NCI-H510A (cell line): ENCODE measurements at regions not wholly inside any gene's neighbourhood (a gene's known extent, or its start where the extent isn't known, plus 50 kb on each side); places are given as distances from the start of the nearest gene placed in this dataset.

Experiments
- DNase-seq: peaks from one replicate; lab custom pipeline; 2025; lab: John Stamatoyannopoulos, UW

DNA sequence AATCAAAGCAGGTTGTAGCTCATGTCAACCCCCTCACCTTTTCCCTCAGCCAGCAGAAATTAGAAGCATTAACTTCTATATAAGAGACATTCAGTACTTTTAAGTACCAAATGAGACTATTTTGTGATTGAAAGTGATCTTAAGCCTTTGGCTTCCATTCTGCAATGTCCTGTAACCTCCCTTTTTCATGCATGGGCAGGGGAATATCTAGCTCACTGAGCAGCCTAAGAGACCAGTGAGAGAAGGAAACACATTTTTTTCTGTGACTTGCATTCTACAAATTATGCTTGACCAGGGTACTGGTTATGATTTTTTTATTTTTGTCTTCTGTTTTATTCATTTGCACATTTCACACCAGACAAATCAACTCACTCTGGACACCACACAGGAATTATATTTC is 369.6 kb downstream of the KCTD12 start:
- DNase-seq = no peak

DNA sequence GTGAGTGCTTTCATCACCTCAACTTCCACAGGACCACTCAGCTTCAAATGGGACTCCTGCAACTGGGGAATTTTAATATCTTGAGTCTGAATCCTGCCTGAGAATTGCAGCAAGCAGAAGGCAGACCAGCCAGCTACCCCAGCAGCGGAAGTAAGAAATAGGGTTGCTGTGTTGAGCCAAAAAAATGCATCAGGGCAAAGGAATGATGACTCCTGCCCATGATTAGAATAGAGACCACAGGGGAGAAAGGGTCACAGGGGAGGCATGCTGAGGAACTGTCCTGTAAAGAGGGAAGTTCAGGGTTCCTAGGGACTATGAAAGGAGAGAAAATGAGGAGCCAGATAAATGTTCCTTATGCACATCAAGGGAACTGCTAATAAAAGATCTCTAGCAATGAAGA is 370.2 kb downstream of the KCTD12 start:
- DNase-seq = no peak

DNA sequence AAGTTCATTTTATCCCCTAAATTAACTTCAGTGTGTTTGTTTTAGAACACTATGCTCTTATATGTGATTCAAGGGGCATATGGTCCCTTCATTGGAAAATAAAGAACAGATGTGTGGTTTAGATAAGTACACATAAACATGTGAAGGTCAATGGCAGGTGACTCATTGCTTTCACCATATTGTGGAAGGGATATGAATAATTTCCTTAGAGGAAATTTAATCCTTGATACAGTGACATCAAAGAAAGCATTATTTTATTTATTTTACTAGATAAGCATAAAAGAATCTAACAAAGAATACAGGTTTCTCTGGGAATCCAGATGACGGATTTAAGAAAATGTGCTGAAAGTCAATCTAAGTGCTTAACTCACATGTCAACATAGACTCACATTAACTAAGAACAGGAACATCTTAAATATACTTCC is 373.5 kb downstream of the KCTD12 start:
- no peak for DNase-seq

DNA sequence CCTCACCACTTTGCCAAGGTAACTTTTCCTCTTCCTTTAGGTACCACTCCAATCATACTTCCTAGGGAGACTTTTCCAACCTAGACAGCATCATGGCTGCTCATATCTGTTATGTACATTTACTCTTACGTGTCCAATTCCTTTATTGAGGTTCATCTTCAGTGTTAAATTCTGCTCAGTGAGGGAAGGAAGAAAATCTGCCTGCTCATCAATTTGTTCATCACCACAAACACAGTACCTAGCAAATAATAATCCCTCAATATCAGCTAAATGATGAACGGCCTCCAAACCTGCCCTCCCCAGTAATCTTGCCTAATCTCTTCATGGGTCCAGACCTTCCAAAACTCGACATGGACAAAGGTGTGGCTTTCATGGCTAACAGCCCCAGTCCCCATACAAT is 380.8 kb downstream of the KCTD12 start:
- DNase-seq = no peak

DNA sequence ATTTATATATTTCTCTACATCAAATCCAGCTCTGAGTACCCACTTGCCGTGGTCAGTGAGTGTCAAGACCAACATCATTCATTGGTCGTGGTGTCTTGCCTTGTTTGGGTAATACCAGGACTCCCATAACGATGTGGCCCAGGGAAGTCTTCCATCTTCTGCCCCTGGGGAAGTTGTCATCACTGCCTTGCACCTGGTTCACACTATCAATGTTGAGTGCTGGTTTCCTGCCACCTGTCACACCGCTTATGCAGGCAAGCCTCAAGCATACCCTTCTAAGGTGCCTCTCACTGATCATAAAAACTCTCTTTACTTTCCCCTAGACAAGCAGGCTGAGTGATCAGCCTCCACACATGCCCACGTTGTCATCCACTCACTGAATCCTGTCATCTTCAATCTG is 382.4 kb downstream of the KCTD12 start:
- DNase-seq = peak; percentile 49

DNA sequence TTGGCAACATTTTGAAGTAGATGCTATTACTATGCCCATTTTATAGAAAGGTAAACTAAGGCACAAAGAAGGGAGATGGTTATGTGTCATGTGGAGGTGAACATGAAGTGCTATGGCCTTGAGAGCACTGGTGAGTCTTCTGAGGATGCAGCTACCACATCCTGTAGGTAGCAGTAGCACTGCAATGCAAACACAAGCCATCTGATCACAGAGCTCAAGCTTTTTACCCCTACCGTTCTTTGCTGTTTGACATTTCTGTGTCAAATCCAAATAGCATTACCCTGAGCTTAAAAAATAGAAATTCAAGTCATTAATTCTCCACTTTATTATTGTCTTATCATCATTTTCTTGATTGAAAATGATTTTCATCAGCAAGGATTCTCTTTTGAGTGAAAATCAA is 382.9 kb downstream of the KCTD12 start:
- no peak for DNase-seq

DNA sequence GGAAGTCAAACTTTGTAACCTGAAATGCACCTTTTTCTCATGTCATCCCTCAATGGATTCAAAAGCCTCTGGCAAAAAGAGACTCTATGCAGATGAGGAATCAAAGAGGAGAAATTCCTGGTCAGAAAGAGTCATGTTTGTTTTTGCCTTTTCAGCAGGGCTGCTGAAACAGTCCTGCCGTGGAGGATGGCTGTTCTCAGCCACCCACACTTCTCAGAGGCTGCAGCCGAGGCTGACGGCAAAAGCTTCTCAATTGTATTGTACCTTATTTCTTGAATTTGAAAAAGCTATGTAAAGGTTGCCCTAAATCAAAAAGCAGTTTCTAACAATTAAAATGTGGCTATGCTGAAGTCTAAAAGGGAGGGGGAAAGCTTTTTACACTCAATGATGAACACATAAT is 385.3 kb downstream of the KCTD12 start:
- no peak for DNase-seq

DNA sequence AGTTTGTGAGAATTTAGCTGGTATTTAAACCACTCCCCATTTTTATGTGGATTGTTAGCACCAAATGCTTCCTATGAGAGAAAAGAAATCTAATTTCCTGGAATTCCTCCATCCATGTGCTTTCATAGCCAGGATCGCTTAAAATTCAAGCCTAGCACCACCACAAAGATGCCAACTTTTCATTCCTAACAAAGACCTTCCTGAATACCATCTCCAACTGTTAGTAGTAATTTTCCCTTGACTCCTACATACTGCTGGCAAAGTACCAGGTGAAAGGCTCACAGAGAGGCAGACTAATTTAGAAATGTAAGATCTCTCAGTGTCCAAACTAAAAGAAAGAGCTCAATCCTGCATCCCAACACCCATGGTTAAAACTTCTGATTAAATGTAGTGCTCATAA is 386.3 kb downstream of the KCTD12 start:
- DNase-seq = no peak

DNA sequence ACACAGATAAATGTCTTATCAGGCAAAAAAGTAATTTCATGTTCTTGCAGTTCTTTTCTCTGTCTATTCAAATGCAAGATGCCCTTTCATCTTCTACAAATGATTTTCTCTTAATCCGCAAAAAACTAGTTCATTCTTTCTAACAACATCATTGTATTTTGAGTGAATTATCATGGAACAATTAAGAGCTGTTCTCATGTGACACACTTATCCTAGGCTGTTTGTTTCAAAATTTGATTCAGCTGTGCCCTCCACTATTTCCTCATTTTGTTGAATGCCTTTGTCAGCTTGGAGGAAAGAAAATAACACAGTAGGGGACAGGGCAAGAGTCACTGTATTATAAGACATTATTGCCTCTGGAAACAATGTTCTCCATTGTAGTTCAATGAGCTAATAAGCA is 396.9 kb downstream of the KCTD12 start:
- DNase-seq = no peak

DNA sequence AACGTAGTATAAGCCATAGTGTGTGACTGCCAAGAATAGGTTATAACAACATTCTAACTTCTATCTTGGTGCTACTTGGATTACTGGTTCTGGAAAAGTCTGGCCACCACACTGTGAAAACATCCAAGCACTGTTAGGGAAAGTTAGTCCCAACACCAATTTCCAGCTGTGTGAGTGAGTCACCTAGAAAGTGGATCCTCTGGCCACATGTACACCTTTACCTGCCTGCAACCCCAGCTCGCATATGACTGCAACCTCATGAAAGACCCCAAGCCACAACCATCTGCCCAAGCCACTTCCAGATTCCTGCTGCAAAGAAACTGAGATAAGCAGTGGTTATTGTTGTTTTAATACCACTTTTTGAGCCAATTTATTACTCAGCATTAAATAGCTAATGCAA is 404.5 kb downstream of the KCTD12 start:
- no peak for DNase-seq

DNA sequence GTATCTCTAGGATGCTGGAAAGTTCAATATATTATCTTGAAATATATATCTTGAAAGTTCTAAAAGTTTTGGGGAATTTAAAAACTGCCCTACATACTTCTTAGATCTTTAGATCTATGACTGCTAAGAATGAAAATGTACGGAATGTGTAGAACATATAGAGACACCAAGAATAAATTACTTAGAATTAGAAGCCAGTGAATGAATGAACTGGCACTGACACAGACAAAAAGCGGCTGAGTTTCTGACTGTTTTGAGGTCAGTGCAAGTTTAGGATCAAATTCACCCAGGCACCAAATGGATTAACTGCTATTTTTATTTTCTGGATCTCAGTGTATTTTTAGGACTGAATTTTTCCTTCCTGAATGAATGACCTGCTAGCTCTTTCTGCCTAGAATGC is 411.2 kb downstream of the KCTD12 start:
- no peak for DNase-seq

DNA sequence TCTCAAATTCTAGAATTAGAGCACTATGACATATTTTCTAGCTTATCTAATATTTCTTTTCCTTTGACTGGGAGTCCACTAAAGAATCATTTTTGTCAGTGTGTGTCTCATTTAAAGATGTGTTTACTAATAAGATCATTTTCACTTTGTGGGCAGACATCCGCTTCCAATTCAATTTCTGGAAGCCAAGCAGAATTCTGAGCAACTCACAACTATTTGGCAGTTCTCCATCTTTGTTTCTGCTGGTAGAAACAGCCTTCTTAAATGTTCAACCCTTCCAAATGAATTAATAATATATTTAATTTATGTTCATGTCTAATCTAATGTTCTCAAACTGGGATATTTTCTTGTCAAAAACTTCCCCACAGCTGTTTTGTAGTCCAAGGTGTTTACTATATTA is 411.8 kb downstream of the KCTD12 start:
- no peak for DNase-seq

DNA sequence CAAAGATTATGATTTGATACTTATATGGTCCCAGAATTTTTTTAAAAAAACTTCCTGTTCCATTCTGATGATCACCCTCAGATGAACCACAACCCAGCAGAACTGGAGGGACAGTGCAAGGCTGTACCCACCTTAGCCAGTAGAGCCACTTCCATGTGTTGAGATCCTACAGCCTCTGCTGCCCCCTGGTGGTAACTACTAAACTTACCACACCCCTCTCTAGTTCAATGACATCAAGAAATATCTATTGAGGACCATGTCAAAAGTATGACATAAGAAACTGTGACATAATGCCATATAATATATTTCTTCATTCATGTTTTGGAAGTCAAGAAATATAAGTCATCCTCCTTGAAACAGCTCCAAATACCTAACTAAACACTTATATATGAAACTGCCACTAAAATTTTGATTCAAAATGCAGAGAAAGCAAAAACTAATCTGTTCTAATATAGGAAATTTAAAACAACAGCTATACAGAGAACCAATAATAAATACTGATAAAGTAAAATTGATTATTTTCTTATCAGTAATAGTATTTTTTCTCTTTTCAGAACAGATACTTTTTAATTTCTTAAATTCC is 412.6 kb downstream of the KCTD12 start:
- DNase-seq = no peak

DNA sequence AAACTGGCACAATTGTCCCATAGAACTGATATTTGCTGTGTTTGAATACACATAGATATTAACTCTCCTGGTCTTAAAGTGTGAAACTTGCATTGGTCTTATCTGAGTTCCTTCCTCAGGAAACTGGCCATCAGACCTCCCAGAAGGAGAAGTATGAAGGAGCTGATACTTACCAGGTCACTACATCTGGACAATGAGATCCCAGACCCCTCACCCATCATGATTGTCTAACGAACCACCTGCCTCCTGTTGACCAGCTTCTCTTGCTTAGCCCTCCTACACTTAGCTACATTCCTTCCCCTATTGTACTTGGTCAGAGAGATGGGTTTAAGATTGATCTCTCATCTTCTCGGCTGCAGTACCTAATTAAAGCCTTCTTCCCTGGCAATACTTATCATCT is 413.3 kb downstream of the KCTD12 start:
- DNase-seq = no peak

DNA sequence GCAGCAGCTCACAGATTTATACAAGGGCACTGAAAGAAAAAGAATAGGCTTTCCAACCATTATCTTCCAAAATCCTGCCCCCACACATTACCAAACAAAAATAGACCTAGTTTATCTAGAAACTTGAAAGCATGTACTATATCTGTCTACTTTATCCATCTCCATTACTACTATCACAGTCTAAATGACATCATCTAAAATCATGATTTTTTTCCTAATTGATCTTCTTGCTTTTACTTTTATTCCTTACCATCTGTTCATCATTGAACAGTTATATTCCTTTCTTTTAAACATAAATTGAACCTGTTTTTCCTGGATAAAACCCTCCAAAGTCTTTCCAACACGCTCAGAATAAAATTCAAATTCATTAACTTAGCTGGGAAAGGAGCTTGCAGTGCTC is 414.7 kb downstream of the KCTD12 start:
- no peak for DNase-seq

DNA sequence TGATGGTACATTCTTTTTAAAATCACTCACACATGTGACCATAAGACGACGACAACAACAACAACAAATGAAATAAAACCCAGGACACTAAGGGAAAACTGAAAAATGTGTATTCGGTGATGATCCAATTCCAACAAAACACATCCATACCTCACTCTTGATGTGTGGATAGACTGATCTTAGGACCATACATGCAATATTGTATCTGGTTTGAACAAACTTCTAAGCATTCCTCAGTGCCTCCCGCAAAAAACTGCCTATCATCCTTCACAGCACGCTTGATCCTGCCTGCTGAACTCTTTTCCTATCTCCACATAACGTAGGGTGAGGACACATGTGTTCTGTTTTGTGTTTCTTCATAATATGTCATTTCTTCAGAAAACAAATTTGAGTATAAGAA is 415.2 kb downstream of the KCTD12 start:
- DNase-seq = no peak

DNA sequence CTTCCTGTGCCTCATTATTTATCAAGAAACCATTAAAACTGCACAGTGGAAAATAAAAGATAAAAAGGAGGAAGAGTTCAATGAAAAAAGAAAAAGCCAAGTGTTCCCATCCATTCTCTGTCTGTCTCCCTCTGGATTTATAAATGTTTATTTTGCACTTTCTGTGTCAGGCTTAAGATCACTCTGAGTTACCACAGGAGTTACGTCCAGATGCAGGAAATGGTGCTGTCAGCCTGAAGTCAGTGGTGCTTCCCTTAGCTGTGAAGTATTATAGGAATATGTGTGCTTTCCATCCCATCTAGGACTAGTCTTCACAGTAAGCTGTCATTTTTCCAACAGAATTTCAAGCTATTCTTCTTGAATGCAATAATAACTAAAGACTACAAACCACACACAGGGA is 420.2 kb downstream of the KCTD12 start:
- DNase-seq = no peak

DNA sequence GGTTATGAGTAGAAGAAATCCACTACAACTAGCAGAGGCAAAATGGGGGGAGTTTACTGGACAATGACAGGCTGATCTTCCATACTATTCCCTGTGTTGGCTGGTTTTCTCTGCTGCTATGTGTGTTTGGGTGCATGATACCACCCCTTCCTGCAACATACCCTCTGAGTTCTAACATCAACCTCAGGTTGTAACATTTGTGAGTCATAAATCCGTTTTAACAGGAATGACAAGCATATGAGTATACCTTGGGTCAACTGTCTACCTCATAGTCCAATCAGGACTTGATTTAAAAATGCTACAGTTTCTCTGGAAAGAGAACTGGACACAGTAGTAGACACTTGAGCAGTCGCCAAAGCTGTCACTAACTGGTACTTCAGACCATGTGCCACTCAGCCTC is 422.9 kb downstream of the KCTD12 start:
- no peak for DNase-seq

DNA sequence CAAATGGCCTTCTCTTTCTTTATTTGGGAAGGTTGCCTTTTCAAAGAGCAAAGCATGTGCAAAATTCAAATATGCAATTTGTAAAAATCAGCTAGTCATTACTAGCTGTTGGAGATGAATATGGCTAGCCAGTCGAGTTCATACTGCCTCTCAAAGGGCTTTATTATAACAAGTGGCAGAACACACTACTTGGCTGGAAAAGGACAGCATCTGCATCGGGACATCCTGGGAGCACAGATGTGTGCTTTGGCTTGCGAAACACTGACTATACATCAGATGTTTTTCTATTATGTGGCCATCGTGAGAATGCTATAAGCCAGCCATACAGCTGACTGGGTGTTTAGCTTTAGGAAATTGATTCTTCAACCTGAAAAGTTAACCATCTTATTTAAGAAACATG is 424.2 kb downstream of the KCTD12 start:
- no peak for DNase-seq

DNA sequence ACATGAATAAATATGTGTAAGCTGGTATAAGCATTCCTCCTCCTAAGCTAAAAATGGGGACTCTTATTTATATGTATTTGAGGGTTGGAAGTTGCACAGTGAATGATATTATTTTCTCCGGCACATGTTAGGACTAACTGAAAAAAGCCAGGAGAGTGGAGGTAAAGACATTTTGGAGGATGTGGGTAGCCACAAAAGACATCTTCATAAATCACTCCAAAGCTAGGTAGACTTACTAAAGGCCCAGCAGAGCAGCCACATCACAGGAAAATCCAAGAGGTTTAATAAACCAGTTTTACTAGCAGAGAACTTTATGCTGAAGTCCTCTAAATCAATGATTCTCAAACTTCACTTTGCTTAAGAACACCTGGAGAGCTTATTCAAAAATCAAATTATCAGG is 424.7 kb downstream of the KCTD12 start:
- no peak for DNase-seq

DNA sequence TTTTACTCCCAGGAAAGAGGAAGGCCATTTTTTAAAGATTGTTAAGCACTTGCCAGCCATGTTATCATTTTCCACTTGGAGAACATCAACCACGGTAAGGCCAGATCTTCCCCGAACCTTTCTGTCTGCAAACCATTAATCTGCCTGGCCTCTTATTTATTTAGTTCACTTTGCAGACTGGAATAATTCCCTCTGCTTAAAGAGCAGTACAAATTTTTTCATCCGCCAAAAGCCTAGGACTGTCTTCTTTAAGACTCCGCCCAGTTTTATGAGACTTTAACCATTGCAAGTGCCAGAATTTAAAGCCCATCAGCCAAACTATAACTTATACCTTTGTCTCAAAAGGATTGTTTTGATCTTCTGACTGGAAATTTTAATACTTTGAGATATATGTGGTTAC is 426.3 kb downstream of the KCTD12 start:
- DNase-seq = no peak

DNA sequence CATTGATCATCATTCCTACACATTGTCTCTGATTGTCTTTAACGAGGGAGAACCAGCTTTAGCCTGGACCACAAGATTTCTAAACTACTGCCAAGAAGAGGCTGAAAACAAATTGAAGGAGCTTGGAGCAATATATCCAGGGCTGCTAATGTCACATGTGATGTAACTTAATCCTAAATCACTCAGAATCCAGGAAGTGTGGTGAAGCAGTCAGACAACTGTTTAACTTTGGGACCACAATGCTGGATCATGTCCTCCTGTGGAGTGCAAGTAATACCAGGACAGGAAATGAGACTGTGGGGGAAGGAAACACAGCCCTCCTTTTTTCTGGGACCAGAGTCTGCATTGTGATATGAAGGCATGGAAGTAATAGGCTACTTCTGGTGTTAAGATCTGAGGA is 430.2 kb downstream of the KCTD12 start:
- DNase-seq = no peak

DNA sequence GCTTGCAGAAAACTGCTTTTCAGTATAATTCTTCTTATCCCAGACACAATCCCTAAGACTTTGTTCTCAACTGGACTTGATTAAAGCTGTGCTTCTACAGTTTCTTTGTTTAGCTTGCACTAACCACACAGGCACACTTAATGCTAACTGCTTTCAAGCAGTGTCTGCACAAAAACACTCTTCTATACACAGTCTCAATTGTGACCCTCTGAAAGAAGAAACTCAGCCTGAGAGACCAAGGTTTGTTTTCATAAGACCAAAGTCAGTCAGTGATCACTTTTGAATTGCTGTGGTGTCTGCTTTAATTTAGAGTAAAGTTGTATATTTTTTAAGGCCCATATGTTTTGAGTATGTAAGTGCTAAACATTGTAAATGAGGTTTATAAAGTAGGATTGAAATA is 431.2 kb downstream of the KCTD12 start:
- DNase-seq = no peak

DNA sequence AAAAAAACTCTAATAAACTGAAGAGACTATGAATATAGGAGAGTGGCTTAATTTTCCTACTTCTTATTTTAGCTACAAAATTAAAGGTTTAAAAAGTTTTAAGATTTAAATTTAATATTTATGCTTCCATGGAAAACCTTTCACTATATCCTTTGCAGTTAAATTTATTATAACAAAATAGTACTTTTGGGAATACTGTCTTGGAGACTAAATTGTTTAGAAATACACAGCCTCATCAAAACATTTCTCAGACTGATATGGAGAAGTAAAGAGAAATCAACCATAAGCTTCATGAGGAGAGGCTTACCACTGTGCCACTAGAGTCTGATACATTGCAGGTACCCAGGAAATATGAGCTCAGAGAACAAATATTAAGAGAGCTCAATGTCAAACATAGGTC is 436.5 kb downstream of the KCTD12 start:
- no peak for DNase-seq

DNA sequence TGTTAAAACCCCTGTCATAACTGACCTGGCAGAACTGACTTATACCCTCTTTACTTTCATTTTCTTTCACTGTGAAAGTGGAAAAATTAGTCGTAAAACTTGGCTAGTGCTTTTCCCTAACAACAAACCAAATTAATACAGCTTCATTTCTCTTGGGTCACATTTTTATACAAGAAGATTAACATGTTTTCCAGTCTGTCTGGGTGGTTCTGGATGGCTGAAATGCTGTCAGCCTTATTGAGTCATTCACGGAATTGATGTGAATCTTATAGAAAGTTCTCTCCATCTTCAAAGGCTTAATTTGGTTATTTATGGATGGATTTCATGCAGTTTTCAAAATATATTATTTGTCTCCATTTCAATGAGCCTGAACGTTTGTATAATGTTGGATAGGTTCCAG is 440.0 kb downstream of the KCTD12 start:
- no peak for DNase-seq
